NB4 (cell line): ENCODE measurements at regions not wholly inside any gene's neighbourhood (a gene's known extent, or its start where the extent isn't known, plus 50 kb on each side); places are given as distances from the start of the nearest gene placed in this dataset.

Source experiments
- CTCF ChIP-seq: IDR thresholded peaks from one replicate; pipeline ENCODE4 v1.5.1; 2012; ENCODE audit warnings: low read depth, low read length
- MAX ChIP-seq: IDR thresholded peaks from 2 replicates; pipeline ENCODE4 v1.6.1; 2011; ENCODE audit warnings: low read depth, low read length
- MYC ChIP-seq: IDR thresholded peaks from 2 replicates; pipeline ENCODE4 v1.6.1; 2011; ENCODE audit warnings: low read depth, low read length
- POLR2A ChIP-seq: IDR thresholded peaks from 2 replicates; pipeline ENCODE4 v1.6.1; 2011; ENCODE audit warnings: mild to moderate bottlenecking; ENCODE audit not compliant: insufficient read length; ENCODE audit errors: extremely low read depth

GRCh38 chr10:113402602-113403001 lies 150.3 kb upstream of the HABP2 start:
- TF ChIP-seq CTCF (no peak), POLR2A (no peak), MYC (no peak), MAX (no peak)
